Right lobe of liver (tissue), 4 donors: ENCODE measurements at regions not wholly inside any gene's neighbourhood (a gene's known extent, or its start where the extent isn't known, plus 50 kb on each side); places are given as distances from the start of the nearest gene placed in this dataset.

ENCODE experiments used
- POLR2A ChIP-seq: fragments of 450-650 bp; IDR thresholded peaks from one replicate; pipeline ENCODE4 v1.6.1; 2017; ENCODE audit warnings: antibody characterized with exemption, mild to moderate bottlenecking
- TF ChIP-seq, protein P1 (sequence below), 4 donors: fragments of 200-600 bp in 3 of 4; fragments of 450-650 bp in 1 of 4; IDR thresholded peaks; one replicate each; pipeline versions ENCODE4 v1.5.1 to v1.8.0; 2016 to 2022; ENCODE audit warnings: antibody characterized with exemption in 4 of 4, mild to moderate bottlenecking in 2 of 4
- donor health status: DM: no; HTN: no; CAD: no.
- donor health status: DM: no; HTN: no; CAD: no.
- donor health status: DM: no; HTN: yes; CAD: no.

DNA sequence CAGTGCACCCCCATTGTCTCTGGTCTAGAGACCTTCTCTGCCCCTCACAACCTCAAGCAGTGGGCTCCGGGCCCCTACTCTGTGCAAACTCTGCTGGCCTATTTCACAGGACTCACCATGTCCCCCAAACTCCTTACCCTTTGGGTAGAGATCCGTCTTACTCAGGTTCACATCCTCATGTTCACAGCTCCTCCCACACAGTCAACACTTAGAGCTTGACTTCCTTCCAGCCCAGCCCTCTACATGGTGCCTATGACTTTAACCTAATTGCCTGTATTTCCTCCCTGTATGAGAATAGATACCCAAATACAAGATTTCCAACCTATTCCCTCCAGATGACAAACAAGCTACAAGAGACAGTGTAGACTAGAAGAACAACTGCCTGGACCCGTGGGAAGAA, 528.6 kb upstream of the JARID2 start:
- no peak for TF ChIP-seq POLR2A
- TF ChIP-seq, protein P1, sequence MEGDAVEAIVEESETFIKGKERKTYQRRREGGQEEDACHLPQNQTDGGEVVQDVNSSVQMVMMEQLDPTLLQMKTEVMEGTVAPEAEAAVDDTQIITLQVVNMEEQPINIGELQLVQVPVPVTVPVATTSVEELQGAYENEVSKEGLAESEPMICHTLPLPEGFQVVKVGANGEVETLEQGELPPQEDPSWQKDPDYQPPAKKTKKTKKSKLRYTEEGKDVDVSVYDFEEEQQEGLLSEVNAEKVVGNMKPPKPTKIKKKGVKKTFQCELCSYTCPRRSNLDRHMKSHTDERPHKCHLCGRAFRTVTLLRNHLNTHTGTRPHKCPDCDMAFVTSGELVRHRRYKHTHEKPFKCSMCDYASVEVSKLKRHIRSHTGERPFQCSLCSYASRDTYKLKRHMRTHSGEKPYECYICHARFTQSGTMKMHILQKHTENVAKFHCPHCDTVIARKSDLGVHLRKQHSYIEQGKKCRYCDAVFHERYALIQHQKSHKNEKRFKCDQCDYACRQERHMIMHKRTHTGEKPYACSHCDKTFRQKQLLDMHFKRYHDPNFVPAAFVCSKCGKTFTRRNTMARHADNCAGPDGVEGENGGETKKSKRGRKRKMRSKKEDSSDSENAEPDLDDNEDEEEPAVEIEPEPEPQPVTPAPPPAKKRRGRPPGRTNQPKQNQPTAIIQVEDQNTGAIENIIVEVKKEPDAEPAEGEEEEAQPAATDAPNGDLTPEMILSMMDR (IDR thresholded peaks at IDR 0.05) = no peak
